Activated naive CD4-positive, alpha-beta T cell treated with anti-CD3 and anti-CD28 coated beads, Interleukin-2, amount 10 ng/mL, durations not matched to agents 7 days and 5 days (primary cell): ENCODE measurements at regions not wholly inside any gene's neighbourhood (a gene's known extent, or its start where the extent isn't known, plus 50 kb on each side); places are given as distances from the start of the nearest gene placed in this dataset.

Source experiments
- CTCF ChIA-PET: fragments of 350-600 bp; sonication (Branson Sonifier 250); formaldehyde crosslinking; loops from one replicate; lab custom pipeline; 2021; ENCODE audit warnings: antibody characterized with exemption; lab: Charles Lee
- DNase-seq: peaks from one replicate; pipeline ENCODE4 v3.0.0-alpha.2; 2020
- H3K27ac Mint-ChIP-seq: one replicate; pipeline ENCODE4 v1.8.0; 2021; ENCODE audit warnings: mild to moderate bottlenecking, moderate library complexity, mixed read lengths
- H3K27me3 Mint-ChIP-seq: one replicate; pipeline ENCODE4 v1.8.0; 2021; ENCODE audit warnings: mild to moderate bottlenecking, mixed read lengths
- H3K36me3 Mint-ChIP-seq: one replicate; pipeline ENCODE4 v1.8.0; 2021; ENCODE audit warnings: mixed read lengths
- H3K4me1 Mint-ChIP-seq: one replicate; pipeline ENCODE4 v1.8.0; 2021; ENCODE audit warnings: mixed read lengths
- H3K4me3 Mint-ChIP-seq: one replicate; pipeline ENCODE4 v1.8.0; 2021; ENCODE audit warnings: mild to moderate bottlenecking, moderate library complexity, mixed read lengths
- H3K9me3 Mint-ChIP-seq: one replicate; pipeline ENCODE4 v1.8.0; 2021; ENCODE audit warnings: mixed read lengths

DNA sequence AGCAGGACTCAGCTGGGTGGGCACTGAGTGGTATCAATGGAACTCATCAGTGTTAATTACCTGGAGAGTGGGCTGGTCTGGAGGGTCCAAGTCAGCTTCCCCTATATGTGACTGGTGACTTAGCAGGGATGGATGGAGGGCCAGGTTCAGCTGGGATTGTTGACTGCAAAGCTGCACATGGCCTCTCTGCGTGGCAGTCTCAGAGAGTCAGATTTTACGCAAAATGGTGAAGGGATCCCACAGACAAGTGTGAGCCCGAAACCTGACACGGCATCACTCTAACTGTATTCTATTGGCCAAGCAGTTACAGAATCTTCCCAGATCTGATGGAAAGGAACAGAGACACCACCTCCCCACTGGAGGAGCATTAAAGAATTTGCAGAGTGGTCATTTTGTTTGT, 716.0 kb upstream of the TBX3 start:
- DNase-seq = no peak
- H3K9me3 Mint-ChIP-seq = peaks cover 20% of the 10 kb centered on the region
- CTCF ChIA-PET = no interaction called here
- no peaks in the 10 kb centered on the region for H3K27me3 Mint-ChIP-seq
- no peaks in the 10 kb centered on the region for H3K36me3 Mint-ChIP-seq
- H3K4me3 Mint-ChIP-seq = no peak overlapping the region
- no peaks in the 10 kb centered on the region for H3K4me1 Mint-ChIP-seq
- no peak overlapping the region for H3K27ac Mint-ChIP-seq

DNA sequence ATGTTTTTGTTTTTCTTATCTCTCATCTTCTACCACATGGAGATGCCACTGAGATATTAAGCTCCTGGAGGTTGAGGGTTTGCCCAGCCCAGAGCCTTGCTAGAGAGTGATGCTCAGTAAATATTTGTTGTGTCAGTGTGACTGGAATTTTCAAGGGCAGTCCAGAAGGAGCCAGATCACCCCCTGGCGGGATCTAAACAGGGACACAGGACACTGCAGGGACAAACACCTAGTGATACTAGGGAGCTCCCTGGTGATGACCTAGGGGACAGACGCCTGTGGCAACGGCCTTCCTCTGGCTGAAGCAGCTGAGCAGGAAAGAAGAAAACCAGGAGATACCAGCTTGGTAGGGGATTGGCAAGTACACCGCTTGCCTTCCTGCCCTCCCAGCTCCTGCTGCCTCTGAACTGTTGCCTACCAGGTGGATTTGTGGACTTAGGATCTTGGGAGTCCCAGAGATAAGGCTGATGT, 714.4 kb upstream of the TBX3 start:
- Mint-ChIP-seq H3K27ac (no peak overlapping the region), H3K4me3 (no peak overlapping the region), H3K27me3 (no peaks in the 10 kb centered on the region), H3K9me3 (peaks cover 20% of the 10 kb centered on the region), H3K36me3 (no peaks in the 10 kb centered on the region), H3K4me1 (no peaks in the 10 kb centered on the region)
- no peak for DNase-seq
- CTCF ChIA-PET = no interaction called here

DNA sequence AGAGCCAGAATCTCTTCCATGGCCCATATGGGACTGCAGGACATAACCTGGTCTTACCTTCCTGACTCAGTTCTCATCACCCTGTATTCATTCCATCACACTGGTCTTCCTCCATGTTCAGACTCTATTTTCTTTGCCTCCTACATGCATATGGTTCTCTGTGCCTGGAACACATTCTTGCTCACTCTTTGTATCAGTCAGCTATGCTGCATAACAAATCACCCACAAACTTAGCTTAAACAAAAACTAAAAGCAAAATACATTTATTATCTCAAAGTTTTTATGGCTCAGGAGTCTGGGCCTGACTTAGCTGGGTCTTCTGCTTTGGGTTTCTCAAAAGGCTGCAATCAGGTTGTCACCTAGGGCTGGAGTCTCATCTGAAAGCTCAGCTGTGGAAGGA, 712.6 kb upstream of the TBX3 start:
- CTCF ChIA-PET = no interaction called here
- no peak overlapping the region for H3K27ac Mint-ChIP-seq
- H3K4me1 Mint-ChIP-seq = no peaks in the 10 kb centered on the region
- no peak overlapping the region for H3K4me3 Mint-ChIP-seq
- DNase-seq = no peak
- H3K27me3 Mint-ChIP-seq = no peaks in the 10 kb centered on the region
- H3K9me3 Mint-ChIP-seq = peaks cover 18% of the 10 kb centered on the region
- H3K36me3 Mint-ChIP-seq = no peaks in the 10 kb centered on the region

DNA sequence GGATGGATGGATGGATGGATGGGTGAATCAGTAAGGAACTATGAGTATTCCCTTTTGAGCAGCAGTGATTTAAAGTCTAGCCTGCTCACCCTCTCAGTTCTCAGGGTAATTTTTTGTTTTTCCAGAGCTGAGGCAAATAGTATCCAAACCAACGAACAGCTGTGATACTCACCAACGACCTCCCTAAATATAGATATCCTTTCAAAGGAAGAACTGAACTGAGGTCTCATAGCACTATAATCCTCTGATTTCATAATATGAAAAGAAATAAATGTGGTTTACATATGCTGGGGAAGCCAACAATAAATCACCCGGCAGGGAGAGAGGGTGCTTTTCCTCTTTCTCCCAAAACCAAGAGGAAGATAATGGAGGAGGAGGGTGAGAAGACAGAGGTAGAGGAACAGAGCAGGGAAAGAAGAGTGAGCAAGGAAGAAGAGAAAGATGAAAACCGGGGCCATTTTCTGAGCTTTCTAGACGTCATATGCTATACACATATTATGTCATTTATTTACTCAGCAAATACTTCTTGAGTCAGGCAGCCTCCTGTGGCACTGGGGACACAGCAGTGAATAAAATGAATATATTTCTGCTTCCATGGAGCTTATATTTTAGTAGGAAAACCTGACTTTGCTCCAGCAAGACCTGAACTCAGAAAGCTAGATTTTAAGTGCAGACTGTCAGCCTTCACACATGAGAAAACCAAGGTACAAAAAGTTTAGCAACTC, 710.7 kb upstream of the TBX3 start:
- Mint-ChIP-seq H3K4me3 (no peak overlapping the region), H3K9me3 (peaks cover 18% of the 10 kb centered on the region), H3K4me1 (no peaks in the 10 kb centered on the region), H3K36me3 (no peaks in the 10 kb centered on the region), H3K27me3 (no peaks in the 10 kb centered on the region), H3K27ac (no peak overlapping the region)
- CTCF ChIA-PET = no interaction called here
- DNase-seq = no peak

DNA sequence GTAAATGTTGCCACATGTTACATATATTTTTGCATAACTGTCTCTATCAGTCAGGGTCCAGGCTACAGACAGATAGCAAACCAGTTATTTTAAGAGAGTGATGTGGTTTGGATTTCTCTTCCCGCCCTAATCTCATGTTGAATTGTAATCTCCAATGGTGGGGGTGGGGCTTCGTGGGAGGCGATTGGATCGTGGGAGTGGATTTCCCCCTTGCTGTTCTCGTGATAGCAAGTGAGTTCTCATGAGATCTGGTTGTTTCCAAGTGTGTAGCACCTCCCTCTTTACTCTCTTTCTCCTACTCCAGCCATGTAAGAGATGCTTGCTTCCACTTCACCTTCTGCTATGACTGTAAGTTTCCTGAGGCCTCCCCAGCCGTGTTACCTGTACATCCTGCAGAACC, 704.2 kb upstream of the TBX3 start:
- no peak for DNase-seq
- no peak overlapping the region for H3K4me3 Mint-ChIP-seq
- H3K9me3 Mint-ChIP-seq = peaks cover 5% of the 10 kb centered on the region
- H3K27me3 Mint-ChIP-seq = no peaks in the 10 kb centered on the region
- H3K4me1 Mint-ChIP-seq = no peaks in the 10 kb centered on the region
- H3K36me3 Mint-ChIP-seq = no peaks in the 10 kb centered on the region
- CTCF ChIA-PET = no interaction called here
- H3K27ac Mint-ChIP-seq = no peak overlapping the region

DNA sequence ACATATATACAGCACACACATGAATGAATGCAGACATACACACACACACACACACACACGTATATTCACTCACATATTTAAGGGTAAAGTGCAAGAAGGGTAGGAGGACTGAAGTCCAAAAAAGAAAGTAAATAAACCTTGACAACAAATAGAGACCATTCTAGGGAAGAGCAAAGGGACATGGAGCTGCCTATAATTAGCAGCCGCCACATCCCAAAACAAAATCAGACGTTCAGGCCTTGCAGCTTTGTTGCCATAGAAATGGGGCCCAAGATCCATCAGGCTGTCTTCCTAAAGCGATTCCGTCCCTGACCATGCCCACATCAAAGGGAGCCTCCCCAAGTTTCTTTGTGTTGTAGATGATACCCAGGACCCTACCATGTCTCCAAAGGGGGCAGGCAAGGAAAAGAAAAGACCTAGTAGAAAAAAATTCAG, 703.5 kb upstream of the TBX3 start:
- CTCF ChIA-PET = no interaction called here
- Mint-ChIP-seq H3K9me3 (peaks cover 5% of the 10 kb centered on the region), H3K4me3 (no peak overlapping the region), H3K36me3 (no peaks in the 10 kb centered on the region), H3K4me1 (no peaks in the 10 kb centered on the region), H3K27me3 (no peaks in the 10 kb centered on the region), H3K27ac (no peak overlapping the region)
- DNase-seq = no peak

DNA sequence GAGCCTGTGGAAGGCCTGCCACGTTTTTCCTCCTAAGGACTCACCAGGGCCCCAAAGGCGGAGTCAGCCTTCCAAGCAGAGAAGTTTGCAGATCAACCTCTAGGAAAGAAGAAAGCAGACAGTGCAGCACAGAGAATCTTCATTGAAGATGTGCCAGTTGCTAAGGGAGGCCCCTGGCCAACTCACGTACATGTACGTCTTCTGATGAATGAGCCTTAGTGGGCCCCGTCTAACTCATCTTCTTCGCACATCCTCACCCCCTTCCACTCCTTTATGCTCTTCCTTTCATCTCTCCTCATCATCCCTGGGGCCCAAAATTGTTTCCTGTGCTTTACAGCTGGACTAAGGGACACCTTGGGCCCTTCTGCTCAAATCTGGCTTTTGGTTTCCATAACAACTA, 703.0 kb upstream of the TBX3 start:
- H3K27me3 Mint-ChIP-seq = no peaks in the 10 kb centered on the region
- no peak for DNase-seq
- no peak overlapping the region for H3K4me3 Mint-ChIP-seq
- no peaks in the 10 kb centered on the region for H3K36me3 Mint-ChIP-seq
- CTCF ChIA-PET = no interaction called here
- H3K27ac Mint-ChIP-seq = no peak overlapping the region
- H3K9me3 Mint-ChIP-seq = peaks cover 5% of the 10 kb centered on the region
- no peaks in the 10 kb centered on the region for H3K4me1 Mint-ChIP-seq

DNA sequence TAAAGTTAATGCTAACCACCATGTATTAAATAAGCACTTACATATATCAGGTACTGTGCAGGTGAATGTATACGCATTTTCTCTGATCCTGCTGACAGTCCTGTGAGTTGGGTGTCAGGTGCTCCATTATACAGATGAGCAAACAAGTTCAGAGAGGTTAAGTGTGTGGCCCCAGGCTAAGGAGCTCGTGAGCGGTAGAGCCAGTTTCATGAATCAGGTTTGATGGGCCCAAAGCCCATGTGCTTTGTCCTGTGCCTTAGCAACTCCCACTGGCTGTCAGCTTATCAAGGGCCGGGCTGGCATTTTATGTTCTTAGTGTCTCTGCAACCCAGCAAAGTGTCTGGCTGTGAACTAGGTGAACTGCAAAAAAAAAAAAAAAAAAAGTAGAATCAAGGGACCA, 701.2 kb upstream of the TBX3 start:
- no peaks in the 10 kb centered on the region for H3K36me3 Mint-ChIP-seq
- H3K4me3 Mint-ChIP-seq = no peak overlapping the region
- H3K9me3 Mint-ChIP-seq = peaks cover 5% of the 10 kb centered on the region
- H3K4me1 Mint-ChIP-seq = no peaks in the 10 kb centered on the region
- H3K27ac Mint-ChIP-seq = no peak overlapping the region
- H3K27me3 Mint-ChIP-seq = no peaks in the 10 kb centered on the region
- CTCF ChIA-PET = no interaction called here
- DNase-seq = no peak

DNA sequence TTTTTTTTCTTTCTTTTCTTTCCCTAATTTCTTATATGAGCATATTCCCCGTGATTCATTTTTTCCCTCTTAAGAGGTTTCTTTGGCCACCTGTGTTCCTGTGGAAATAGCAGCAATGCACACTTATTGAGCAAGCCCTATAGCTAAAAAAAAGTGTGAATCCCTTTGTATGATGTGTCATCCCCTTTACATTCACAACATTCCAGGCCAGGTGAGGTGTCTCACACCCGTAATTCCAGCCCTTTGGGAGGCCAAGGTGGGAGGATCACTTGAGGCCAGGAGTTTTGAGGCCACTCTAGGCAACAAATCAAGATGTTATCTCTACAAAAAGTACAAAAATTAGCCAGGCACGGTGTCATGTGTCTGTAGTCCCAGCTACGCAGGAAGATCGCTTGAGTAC, 700.4 kb upstream of the TBX3 start:
- CTCF ChIA-PET = no interaction called here
- H3K4me3 Mint-ChIP-seq = no peak overlapping the region

DNA sequence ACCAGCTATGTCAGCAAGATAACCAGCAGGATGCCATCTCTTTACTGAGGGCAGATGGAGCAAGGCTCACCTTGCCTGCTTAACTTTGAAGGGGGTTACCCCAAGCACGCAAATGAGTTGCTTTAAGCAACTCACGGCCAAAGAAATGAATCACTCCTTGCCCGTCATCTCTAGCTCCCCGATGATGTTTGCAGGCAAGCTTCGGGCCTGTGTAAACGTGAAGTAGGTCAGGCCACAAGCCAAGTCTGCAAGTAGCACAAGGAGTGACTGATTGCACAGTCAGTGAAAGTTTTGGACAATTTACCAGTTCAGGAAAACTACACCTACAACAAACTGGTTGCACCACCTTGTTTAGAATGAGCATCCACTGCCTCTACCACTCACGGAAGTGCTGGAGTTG, 699.7 kb upstream of the TBX3 start:
- no peak overlapping the region for H3K27ac Mint-ChIP-seq
- DNase-seq = no peak
- H3K4me3 Mint-ChIP-seq = no peak overlapping the region
- peaks cover 5% of the 10 kb centered on the region for H3K9me3 Mint-ChIP-seq
- H3K36me3 Mint-ChIP-seq = no peaks in the 10 kb centered on the region
- CTCF ChIA-PET = no interaction called here
- no peaks in the 10 kb centered on the region for H3K4me1 Mint-ChIP-seq
- no peaks in the 10 kb centered on the region for H3K27me3 Mint-ChIP-seq

More for the DNA sequence above, 700.4 kb upstream of the TBX3 start:
- no peak for DNase-seq
- Mint-ChIP-seq H3K4me1 (no peaks in the 10 kb centered on the region), H3K36me3 (no peaks in the 10 kb centered on the region), H3K9me3 (peaks cover 5% of the 10 kb centered on the region), H3K27ac (no peak overlapping the region), H3K27me3 (no peaks in the 10 kb centered on the region)

DNA sequence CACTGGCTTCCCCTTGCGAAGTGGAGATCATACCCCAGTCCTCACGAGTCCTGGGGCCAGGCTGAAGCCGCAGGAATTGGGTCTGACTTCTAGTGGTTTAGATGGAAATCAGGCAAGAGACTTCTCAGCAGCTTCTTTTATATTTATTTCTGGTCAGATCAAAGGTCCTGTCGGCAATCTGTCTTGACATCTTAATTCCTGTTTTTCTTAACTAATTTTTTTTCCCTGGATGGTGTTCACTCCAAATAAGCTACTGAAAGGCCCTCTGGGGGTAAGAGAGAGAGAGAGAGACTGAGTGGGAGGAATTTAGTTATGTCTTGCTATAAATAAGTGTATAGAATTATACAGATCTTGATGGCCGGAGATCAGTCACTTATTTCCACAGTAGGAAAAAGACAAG, 698.7 kb upstream of the TBX3 start:
- no peaks in the 10 kb centered on the region for H3K4me1 Mint-ChIP-seq
- CTCF ChIA-PET = no interaction called here
- no peaks in the 10 kb centered on the region for H3K36me3 Mint-ChIP-seq

DNA sequence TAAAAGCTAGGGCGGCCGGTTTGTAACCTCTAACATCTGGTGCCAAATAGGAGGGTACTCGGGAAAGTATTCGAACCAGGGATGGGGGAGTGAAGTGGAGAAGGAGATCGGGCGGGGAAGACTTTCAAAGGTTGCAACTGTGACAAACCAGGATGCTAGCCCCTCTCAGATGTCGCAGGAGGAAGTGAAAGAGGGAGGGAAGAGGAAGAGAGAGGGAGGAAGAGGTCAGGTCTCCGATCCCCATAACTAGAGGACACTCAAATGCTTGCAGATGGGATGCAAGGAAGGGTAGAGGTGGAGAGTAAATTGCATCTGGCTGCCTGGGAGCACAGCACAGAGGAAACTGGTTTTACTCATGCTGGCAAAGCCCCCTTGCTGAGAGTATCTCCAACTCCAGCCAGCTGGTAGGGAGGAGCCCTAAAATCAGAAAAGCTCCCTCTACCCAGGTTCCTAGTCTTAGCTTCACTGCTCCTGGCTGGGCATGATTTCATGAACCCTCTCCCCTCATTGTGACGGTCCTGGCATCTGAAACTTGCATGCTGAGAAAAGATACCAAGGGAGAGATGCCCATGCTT, 696.7 kb upstream of the TBX3 start:
- H3K4me1 Mint-ChIP-seq = no peaks in the 10 kb centered on the region
- CTCF ChIA-PET = no interaction called here

More for the DNA sequence above, 698.7 kb upstream of the TBX3 start:
- Mint-ChIP-seq H3K27me3 (no peaks in the 10 kb centered on the region), H3K4me3 (no peak overlapping the region), H3K27ac (no peak overlapping the region), H3K9me3 (peaks cover 5% of the 10 kb centered on the region)
- no peak for DNase-seq

DNA sequence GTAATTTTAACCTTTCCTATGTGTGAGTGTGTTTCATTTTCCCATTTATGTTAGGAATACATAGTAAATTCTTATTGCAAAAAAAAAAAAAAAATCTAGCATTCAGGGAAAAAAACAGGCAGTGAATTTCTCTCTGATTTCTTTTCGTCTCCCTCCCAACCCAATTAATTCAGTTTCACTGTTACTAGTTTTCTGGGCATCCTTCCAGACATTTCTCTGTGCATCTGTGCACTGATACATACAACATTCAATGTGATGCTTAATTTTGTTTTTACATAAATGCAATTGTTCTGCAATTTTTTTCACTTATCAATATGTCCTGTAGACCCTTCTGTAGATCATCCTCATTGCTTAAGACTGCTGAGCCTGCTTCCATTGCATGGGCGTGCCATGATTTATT, 694.3 kb upstream of the TBX3 start:
- CTCF ChIA-PET = interaction anchor here (0.7 kb wide), 1 partner anchor 182 kb away, joined by 3 read pairs; no protein-coding TSS in a partner anchor
- Mint-ChIP-seq H3K4me3 (no peak overlapping the region), H3K36me3 (peaks cover 2% of the 10 kb centered on the region), H3K27me3 (no peaks in the 10 kb centered on the region), H3K27ac (no peak overlapping the region), H3K9me3 (peaks cover 12% of the 10 kb centered on the region), H3K4me1 (no peaks in the 10 kb centered on the region)
- DNase-seq = no peak

More for the DNA sequence above, 696.7 kb upstream of the TBX3 start:
- Mint-ChIP-seq H3K27me3 (no peaks in the 10 kb centered on the region), H3K4me3 (no peak overlapping the region), H3K9me3 (no peaks in the 10 kb centered on the region), H3K27ac (no peak overlapping the region), H3K36me3 (no peaks in the 10 kb centered on the region)
- DNase-seq = no peak

DNA sequence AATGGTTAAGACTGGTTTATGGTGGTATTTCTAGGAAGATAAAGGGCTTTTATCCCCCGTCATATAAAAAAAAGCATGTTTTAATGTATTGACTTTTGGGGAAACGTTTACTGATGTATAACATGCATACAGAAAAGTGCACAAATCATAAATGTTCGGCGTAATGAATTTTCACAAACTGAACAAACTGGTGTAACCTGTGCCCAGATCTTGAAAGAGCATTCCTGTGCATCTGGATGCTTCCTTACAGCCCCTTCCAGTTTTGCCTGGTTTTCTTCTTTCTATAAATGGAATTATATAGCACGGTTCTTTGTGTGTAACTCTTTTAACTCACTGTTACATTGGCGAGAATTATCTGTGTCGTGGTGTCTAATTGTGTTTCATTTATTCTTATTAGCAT, 693.8 kb upstream of the TBX3 start:
- H3K36me3 Mint-ChIP-seq = peaks cover 2% of the 10 kb centered on the region
- DNase-seq = no peak
- H3K9me3 Mint-ChIP-seq = peaks cover 12% of the 10 kb centered on the region
- no peaks in the 10 kb centered on the region for H3K4me1 Mint-ChIP-seq
- H3K4me3 Mint-ChIP-seq = no peak overlapping the region
- CTCF ChIA-PET = interaction anchor here (0.7 kb wide), 1 partner anchor 183 kb away, joined by 3 read pairs; no protein-coding TSS in a partner anchor
- H3K27me3 Mint-ChIP-seq = no peaks in the 10 kb centered on the region
- no peak overlapping the region for H3K27ac Mint-ChIP-seq

DNA sequence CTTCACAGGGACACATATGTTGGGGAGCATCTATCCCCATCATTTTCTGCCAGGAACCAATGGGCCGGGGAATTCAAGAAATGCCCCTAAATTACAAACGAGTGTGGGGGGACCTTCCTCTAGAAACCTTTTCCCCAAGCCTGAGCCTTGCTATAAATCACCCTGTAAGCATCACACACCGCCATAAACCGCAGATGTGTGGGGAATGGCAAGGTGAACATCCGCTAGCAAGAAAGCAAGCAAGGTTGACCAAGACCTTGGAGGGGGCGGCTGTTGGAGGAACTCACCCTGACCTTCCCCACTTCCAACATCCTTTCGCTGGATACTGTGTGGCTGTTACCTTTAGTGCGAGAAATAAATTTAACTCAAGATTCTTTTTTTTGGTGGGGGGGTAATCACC, 693.3 kb upstream of the TBX3 start:
- no peak overlapping the region for H3K4me3 Mint-ChIP-seq
- CTCF ChIA-PET = no interaction called here
- H3K27me3 Mint-ChIP-seq = no peaks in the 10 kb centered on the region
- H3K4me1 Mint-ChIP-seq = no peaks in the 10 kb centered on the region
- H3K9me3 Mint-ChIP-seq = peaks cover 17% of the 10 kb centered on the region
- peaks cover 2% of the 10 kb centered on the region for H3K36me3 Mint-ChIP-seq
- DNase-seq = no peak
- no peak overlapping the region for H3K27ac Mint-ChIP-seq
